ENCODE measurements at regions not wholly inside any gene's neighbourhood (a gene's known extent, or its start where the extent isn't known, plus 50 kb on each side); places are given as distances from the start of the nearest gene placed in this dataset.
"Not testable (repeated sequence)": the region's sequence is repeated elsewhere in the genome, so short reads cannot be mapped to it uniquely, and the experiment has no call there.

- ChIA-PET POLR2A (no interaction called here), CTCF (no interaction called here)
- Histone ChIP-seq H4K20me1 (replicated peaks; ENCODE audit: control insufficient read depth, extremely low read depth, insufficient read depth, low read length) (no peaks in the 10 kb centered on the region), H3K79me2 (ENCODE audit: control insufficient read depth, insufficient read depth, low read length) (no peaks in the 10 kb centered on the region), H3K9me3 (replicated peaks; ENCODE audit: control insufficient read depth, insufficient read depth, low read length) (no peaks in the 10 kb centered on the region), H3K4me3 (replicated peaks in 1 of 3; ENCODE audit: insufficient read depth in 1 of 3, low read depth in 1 of 3, low read length in 3 of 3) (no peak overlapping the region), H3K27ac (ENCODE audit: insufficient read depth, low read depth, low read length) (no peak overlapping the region), H3K27me3 (ENCODE audit: control insufficient read depth in 2 of 2, insufficient read depth in 2 of 2, low read length in 2 of 2) (no peaks in the 10 kb centered on the region), H2AFZ (ENCODE audit: low read depth, low read length) (no peak overlapping the region), H3K4me2 (ENCODE audit: insufficient read depth, low read length) (no peak overlapping the region), H3K9ac (replicated peaks; ENCODE audit: extremely low read depth, insufficient read depth, low read length) (no peak overlapping the region), H3K9me1 (replicated peaks; ENCODE audit: control insufficient read depth, extremely low read depth, insufficient read depth, low read length) (no peaks in the 10 kb centered on the region), H3K36me3 (ENCODE audit: control insufficient read depth in 2 of 2, extremely low read depth in 1 of 2, insufficient read depth in 2 of 2, low read length in 2 of 2) (no peaks in the 10 kb centered on the region), H3K4me1 (ENCODE audit: control insufficient read depth, extremely low read depth, insufficient read depth, low read length) (no peaks in the 10 kb centered on the region)
- dilution Hi-C loops (cut with MboI; ENCODE audit: extremely low pct_ligation_motif_present, low sequenced_read_pairs), result no loop called here
- BruUV-seq (replicated peaks), result no TSS peak
- no peak for DNase-seq (ENCODE audit: low read depth, low spot score)
- FAIRE-seq, result no peak
- TF ChIP-seq GATA2 (IDR thresholded peaks at IDR 0.05; ENCODE audit: insufficient read depth, insufficient read length, low read depth, low read length), result no peak
- no peak for TF ChIP-seq MAX (IDR thresholded peaks at IDR 0.05; ENCODE audit: insufficient read depth, insufficient read length)
- no peak for TF ChIP-seq MYC (IDR thresholded peaks at IDR 0.05; ENCODE audit: low read depth, low read length)
- TF ChIP-seq POLR2A (IDR thresholded peaks at IDR 0.05; ENCODE audit: low read depth, low read length), result no peak
- no peak for TF ChIP-seq JUN (IDR thresholded peaks at IDR 0.05; ENCODE audit: borderline replicate concordance, insufficient read depth, insufficient read length, low read depth)
- no peak for TF ChIP-seq CTCF (IDR thresholded peaks at IDR 0.05; ENCODE audit: extremely low read depth in 1 of 2, insufficient read depth in 1 of 2, low read depth in 1 of 2, low read length in 2 of 2)
- TF ChIP-seq POLR2AphosphoS5 (IDR thresholded peaks at IDR 0.05; ENCODE audit: insufficient read depth, low read depth, low read length), result no peak
- no peak for TF ChIP-seq EZH2 (IDR thresholded peaks at IDR 0.05; ENCODE audit: borderline replicate concordance, low read depth, low read length, severe bottlenecking)
- TF ChIP-seq FOS (IDR thresholded peaks at IDR 0.05; ENCODE audit: borderline replicate concordance, insufficient read depth, low read length), result no peak
- intact Hi-C loops (cut with micrococcal nuclease), result no loop called here
These were observed 642.9 kb downstream of the MAT2B start for GRCh38 chr5:164148292-164148691.

GRCh38 chr5:164152539-164152938 is 647.1 kb downstream of the MAT2B start:
- H4K20me1 ChIP-seq (replicated peaks; ENCODE audit: control insufficient read depth, extremely low read depth, insufficient read depth, low read length); H3K27me3 ChIP-seq (ENCODE audit: control insufficient read depth in 2 of 2, insufficient read depth in 2 of 2, low read length in 2 of 2); H3K79me2 ChIP-seq (ENCODE audit: control insufficient read depth, insufficient read depth, low read length); H3K4me2 ChIP-seq (ENCODE audit: insufficient read depth, low read length); CTCF ChIA-PET; dilution Hi-C loops (cut with MboI; ENCODE audit: extremely low pct_ligation_motif_present, low sequenced_read_pairs); H2AFZ ChIP-seq (ENCODE audit: low read depth, low read length); intact Hi-C loops (cut with micrococcal nuclease); H3K27ac ChIP-seq (ENCODE audit: insufficient read depth, low read depth, low read length); H3K9me1 ChIP-seq (replicated peaks; ENCODE audit: control insufficient read depth, extremely low read depth, insufficient read depth, low read length); H3K36me3 ChIP-seq (ENCODE audit: control insufficient read depth in 2 of 2, extremely low read depth in 1 of 2, insufficient read depth in 2 of 2, low read length in 2 of 2); H3K9me3 ChIP-seq (replicated peaks; ENCODE audit: control insufficient read depth, insufficient read depth, low read length); BruUV-seq (replicated peaks); FAIRE-seq; H3K4me1 ChIP-seq (ENCODE audit: control insufficient read depth, extremely low read depth, insufficient read depth, low read length); POLR2A ChIA-PET; H3K9ac ChIP-seq (replicated peaks; ENCODE audit: extremely low read depth, insufficient read depth, low read length); DNase-seq (ENCODE audit: low read depth, low spot score); H3K4me3 ChIP-seq (replicated peaks in 1 of 3; ENCODE audit: insufficient read depth in 1 of 3, low read depth in 1 of 3, low read length in 3 of 3): not testable (repeated sequence)

Data from endothelial cell of umbilical vein (primary cell).